ENCODE measurements at regions not wholly inside any gene's neighbourhood (a gene's known extent, or its start where the extent isn't known, plus 50 kb on each side); places are given as distances from the start of the nearest gene placed in this dataset.

- TF ChIP-seq ETS1 (IDR thresholded peaks at IDR 0.05) (no peak), CTCF (conservative IDR thresholded peaks at IDR 0.05; ENCODE audit: low read depth in 2 of 2) (no peak), EZH2 (IDR thresholded peaks at IDR 0.05; ENCODE audit: low read depth, unreplicated experiment) (no peak)
Measured at GRCh38 chr3:193932136-193932535, 203.8 kb upstream of the HES1 start (continued).

DNA sequence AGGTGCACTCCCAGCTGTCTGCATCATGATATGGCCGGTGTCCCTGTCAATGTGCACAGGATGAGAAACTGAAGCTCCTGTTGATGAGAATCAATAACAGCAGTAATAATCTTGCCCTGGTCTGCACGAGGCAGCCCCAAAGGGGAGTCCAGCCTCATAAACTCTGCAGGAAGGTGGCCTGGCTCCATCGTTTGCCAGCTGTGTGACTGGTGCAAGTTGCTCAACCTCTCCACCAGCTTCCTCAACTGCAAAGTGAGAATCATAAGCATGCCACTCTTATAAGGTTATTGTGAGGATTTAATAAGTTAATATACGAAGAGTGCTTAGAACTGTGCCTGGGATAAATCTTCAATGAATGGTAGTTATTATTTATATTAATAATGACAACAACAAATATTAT is 203.4 kb upstream of the HES1 start:
- no peak overlapping the region for H3K4me2 ChIP-seq
- H3K36me3 Mint-ChIP-seq (ENCODE audit: low read depth): no peaks in the 10 kb centered on the region; the same call in 2 of the 3 replicates
- DNase-seq (ENCODE audit: low spot score) (no peak), ATAC-seq (no peak)
- no peak overlapping the region for H3K4me3 Mint-ChIP-seq
- no peak overlapping the region for H3K27ac Mint-ChIP-seq
- H3K4me3 ChIP-seq: no peak overlapping the region
- no peaks in the 10 kb centered on the region for H3F3A ChIP-seq (replicated peaks; ENCODE audit: low read depth)
- H3K4me1 ChIP-seq (ENCODE audit: insufficient read depth): no peaks in the 10 kb centered on the region
- no peaks in the 10 kb centered on the region for H3K79me2 ChIP-seq (replicated peaks; ENCODE audit: insufficient read depth)
- no peaks in the 10 kb centered on the region for H3K27me3 ChIP-seq (ENCODE audit: insufficient read depth)
- H3K36me3 ChIP-seq (ENCODE audit: insufficient read depth): no peaks in the 10 kb centered on the region
- H3K27me3 Mint-ChIP-seq (ENCODE audit: insufficient read depth, low read depth, poor library complexity): no peaks in the 10 kb centered on the region
- no peak overlapping the region for H3K27ac ChIP-seq (ENCODE audit: low read depth)
- H2AFZ ChIP-seq: no peak overlapping the region
- no peaks in the 10 kb centered on the region for H4K20me1 ChIP-seq (replicated peaks; ENCODE audit: insufficient read depth)
- no peaks in the 10 kb centered on the region for H3K9me3 Mint-ChIP-seq
- no peaks in the 10 kb centered on the region; the same call in 1 of the 2 replicates for H3K9me2 ChIP-seq (ENCODE audit: insufficient read depth)
- peaks cover 4% of the 10 kb centered on the region for H3K4me1 Mint-ChIP-seq
- TF ChIP-seq EZH2phosphoT487 (IDR thresholded peaks at IDR 0.05; ENCODE audit: unreplicated experiment) (no peak), JUNB (IDR thresholded peaks at IDR 0.05; ENCODE audit: unreplicated experiment) (no peak), EZH2 (IDR thresholded peaks at IDR 0.05; ENCODE audit: low read depth, unreplicated experiment) (no peak), CREB1 (CRISPR knock-in tag; IDR thresholded peaks at IDR 0.05; ENCODE audit: low read depth) (no peak), CTCF (conservative IDR thresholded peaks at IDR 0.05; ENCODE audit: low read depth in 2 of 2) (no peak), ETS1 (IDR thresholded peaks at IDR 0.05) (no peak), POLR2AphosphoS5 (IDR thresholded peaks at IDR 0.05; ENCODE audit: low read depth) (no peak)
- TF ChIP-seq, protein P1, sequence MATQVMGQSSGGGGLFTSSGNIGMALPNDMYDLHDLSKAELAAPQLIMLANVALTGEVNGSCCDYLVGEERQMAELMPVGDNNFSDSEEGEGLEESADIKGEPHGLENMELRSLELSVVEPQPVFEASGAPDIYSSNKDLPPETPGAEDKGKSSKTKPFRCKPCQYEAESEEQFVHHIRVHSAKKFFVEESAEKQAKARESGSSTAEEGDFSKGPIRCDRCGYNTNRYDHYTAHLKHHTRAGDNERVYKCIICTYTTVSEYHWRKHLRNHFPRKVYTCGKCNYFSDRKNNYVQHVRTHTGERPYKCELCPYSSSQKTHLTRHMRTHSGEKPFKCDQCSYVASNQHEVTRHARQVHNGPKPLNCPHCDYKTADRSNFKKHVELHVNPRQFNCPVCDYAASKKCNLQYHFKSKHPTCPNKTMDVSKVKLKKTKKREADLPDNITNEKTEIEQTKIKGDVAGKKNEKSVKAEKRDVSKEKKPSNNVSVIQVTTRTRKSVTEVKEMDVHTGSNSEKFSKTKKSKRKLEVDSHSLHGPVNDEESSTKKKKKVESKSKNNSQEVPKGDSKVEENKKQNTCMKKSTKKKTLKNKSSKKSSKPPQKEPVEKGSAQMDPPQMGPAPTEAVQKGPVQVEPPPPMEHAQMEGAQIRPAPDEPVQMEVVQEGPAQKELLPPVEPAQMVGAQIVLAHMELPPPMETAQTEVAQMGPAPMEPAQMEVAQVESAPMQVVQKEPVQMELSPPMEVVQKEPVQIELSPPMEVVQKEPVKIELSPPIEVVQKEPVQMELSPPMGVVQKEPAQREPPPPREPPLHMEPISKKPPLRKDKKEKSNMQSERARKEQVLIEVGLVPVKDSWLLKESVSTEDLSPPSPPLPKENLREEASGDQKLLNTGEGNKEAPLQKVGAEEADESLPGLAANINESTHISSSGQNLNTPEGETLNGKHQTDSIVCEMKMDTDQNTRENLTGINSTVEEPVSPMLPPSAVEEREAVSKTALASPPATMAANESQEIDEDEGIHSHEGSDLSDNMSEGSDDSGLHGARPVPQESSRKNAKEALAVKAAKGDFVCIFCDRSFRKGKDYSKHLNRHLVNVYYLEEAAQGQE (IDR thresholded peaks at IDR 0.05; ENCODE audit: unreplicated experiment): no peak
